ENCODE measurements at regions not wholly inside any gene's neighbourhood (a gene's known extent, or its start where the extent isn't known, plus 50 kb on each side); places are given as distances from the start of the nearest gene placed in this dataset.

GRCh38 chrX:9337046-9337445, 127.8 kb upstream of the TBL1X start:
- no peaks in the 10 kb centered on the region for H3K27me3 ChIP-seq (ENCODE audit: insufficient read depth, poor library complexity, severe bottlenecking)
- TF ChIP-seq GABPA (IDR thresholded peaks at IDR 0.05; ENCODE audit: low read depth) (no peak), POLR2AphosphoS5 (IDR thresholded peaks at IDR 0.05; ENCODE audit: low read depth) (no peak), SPI1 (IDR thresholded peaks at IDR 0.05; ENCODE audit: borderline replicate concordance, low read depth) (no peak), REST (IDR thresholded peaks at IDR 0.05; ENCODE audit: insufficient replicate concordance, low read depth) (no peak)
- TF ChIP-seq, protein P1, sequence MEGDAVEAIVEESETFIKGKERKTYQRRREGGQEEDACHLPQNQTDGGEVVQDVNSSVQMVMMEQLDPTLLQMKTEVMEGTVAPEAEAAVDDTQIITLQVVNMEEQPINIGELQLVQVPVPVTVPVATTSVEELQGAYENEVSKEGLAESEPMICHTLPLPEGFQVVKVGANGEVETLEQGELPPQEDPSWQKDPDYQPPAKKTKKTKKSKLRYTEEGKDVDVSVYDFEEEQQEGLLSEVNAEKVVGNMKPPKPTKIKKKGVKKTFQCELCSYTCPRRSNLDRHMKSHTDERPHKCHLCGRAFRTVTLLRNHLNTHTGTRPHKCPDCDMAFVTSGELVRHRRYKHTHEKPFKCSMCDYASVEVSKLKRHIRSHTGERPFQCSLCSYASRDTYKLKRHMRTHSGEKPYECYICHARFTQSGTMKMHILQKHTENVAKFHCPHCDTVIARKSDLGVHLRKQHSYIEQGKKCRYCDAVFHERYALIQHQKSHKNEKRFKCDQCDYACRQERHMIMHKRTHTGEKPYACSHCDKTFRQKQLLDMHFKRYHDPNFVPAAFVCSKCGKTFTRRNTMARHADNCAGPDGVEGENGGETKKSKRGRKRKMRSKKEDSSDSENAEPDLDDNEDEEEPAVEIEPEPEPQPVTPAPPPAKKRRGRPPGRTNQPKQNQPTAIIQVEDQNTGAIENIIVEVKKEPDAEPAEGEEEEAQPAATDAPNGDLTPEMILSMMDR (IDR thresholded peaks at IDR 0.05; ENCODE audit: insufficient read depth, low read length), result no peak
- no peak overlapping the region for H3K4me3 ChIP-seq (replicated peaks; ENCODE audit: insufficient read depth, low read length)
- no peak for DNase-seq (ENCODE audit: low read depth in 1 of 2, low spot score in 1 of 2)
- no peak overlapping the region for H3K27ac ChIP-seq (replicated peaks)

DNA sequence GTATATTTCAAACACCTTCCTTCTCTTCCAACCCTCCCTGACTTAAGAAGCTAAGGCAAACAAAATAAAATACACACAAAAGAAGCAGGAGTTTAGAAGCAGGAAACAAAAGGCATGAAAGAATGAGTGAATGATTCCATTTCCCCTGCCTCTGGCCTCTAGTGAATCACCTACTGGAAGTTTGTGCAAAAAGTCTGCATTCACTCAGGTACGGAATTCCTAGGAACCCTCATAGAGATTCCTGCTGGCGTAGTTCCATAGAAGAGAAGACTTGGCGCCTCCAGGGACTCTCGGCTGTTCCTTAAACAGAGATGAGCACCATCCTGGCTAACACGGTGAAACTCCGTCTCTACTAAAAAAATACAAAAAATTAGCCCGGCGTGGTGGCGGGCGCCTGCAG, 125.9 kb upstream of the TBL1X start:
- H3K4me3 ChIP-seq (replicated peaks; ENCODE audit: insufficient read depth, low read length), result no peak overlapping the region
- H3K27me3 ChIP-seq (ENCODE audit: insufficient read depth, poor library complexity, severe bottlenecking), result no peaks in the 10 kb centered on the region
- TF ChIP-seq REST (IDR thresholded peaks at IDR 0.05; ENCODE audit: insufficient replicate concordance, low read depth), result no peak
- TF ChIP-seq SPI1 (IDR thresholded peaks at IDR 0.05; ENCODE audit: borderline replicate concordance, low read depth), result no peak
- H3K27ac ChIP-seq (replicated peaks), result no peak overlapping the region
- DNase-seq (ENCODE audit: low read depth in 1 of 2, low spot score in 1 of 2), result no peak

DNA sequence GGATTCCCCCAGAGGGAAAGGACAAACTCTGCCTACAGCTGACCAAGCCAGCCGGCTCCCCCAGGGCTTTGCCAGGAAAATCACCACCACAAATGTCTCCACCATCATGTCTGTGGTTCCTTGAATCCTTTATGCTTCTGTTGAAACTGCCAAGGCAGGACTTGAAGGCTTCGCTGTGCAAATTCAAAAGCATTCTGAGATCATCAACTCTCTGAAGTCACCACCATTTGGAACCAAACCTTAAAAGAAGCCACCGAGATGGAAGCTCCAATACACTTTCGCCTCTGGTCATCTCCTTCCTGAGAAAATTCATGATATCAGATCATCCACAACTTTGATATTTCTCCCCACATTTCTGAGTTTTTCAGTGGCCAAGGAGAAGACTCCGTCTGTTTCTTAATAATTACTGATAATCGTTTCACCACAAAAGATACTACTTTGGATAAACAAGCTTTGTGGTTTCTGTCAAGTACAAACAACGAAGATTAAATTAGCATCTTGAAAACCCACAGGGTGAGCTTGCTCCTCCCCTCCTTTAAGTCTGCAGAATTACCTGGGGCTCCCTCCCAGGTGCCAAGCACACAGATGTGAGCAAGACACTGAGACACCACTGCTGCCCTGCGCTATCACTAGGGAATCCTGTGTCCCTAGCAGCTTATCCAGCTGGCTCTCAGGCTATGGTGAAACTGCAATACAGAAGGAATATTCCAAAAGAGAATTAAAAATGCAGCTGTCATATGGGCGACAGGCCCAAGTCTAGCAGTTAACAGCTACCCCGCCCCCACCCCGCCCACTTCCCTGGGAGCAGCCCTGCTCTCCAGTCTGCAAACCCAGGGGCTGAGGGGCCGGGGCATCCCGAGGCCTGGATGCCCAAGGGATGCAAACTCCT, 125.0 kb upstream of the TBL1X start:
- TF ChIP-seq SPI1 (IDR thresholded peaks at IDR 0.05; ENCODE audit: borderline replicate concordance, low read depth) (no peak), GABPA (IDR thresholded peaks at IDR 0.05; ENCODE audit: low read depth) (no peak), REST (IDR thresholded peaks at IDR 0.05; ENCODE audit: insufficient replicate concordance, low read depth) (no peak), POLR2AphosphoS5 (IDR thresholded peaks at IDR 0.05; ENCODE audit: low read depth) (no peak)
- TF ChIP-seq, protein P1 (IDR thresholded peaks at IDR 0.05; ENCODE audit: insufficient read depth, low read length), result no peak
- peak overlapping the region; percentile 95; the same call in 1 of the 2 replicates for H3K27ac ChIP-seq (replicated peaks)
- no peaks in the 10 kb centered on the region for H3K27me3 ChIP-seq (ENCODE audit: insufficient read depth, poor library complexity, severe bottlenecking)
- DNase-seq (ENCODE audit: low read depth in 1 of 2, low spot score in 1 of 2), result no peak
- no peak overlapping the region for H3K4me3 ChIP-seq (replicated peaks; ENCODE audit: insufficient read depth, low read length)
